DOHH2 (cell line): ENCODE measurements at regions not wholly inside any gene's neighbourhood (a gene's known extent, or its start where the extent isn't known, plus 50 kb on each side); places are given as distances from the start of the nearest gene placed in this dataset.

Source experiments
- H3F3A ChIP-seq: fragments of 200-600 bp; sonication (generic), shearing (Covaris generic); 2 replicates; pipeline ENCODE4 v1.6.0; 2016; ENCODE audit warnings: antibody characterized with exemption, mild to moderate bottlenecking; ENCODE audit not compliant: control insufficient read depth, insufficient read depth
- H3K27ac ChIP-seq: fragments of 200-600 bp; sonication (generic); 2 replicates; pipeline ENCODE4 v1.5.1; 2014; ENCODE audit warnings: low read depth, mild to moderate bottlenecking, low read length, moderate library complexity
- H3K27me3 ChIP-seq: fragments of 200-600 bp; sonication (generic); 2 replicates; pipeline ENCODE4 v1.6.1; 2014; ENCODE audit warnings: mild to moderate bottlenecking, low read length, mixed read lengths; ENCODE audit not compliant: control insufficient read depth
- H3K36me3 ChIP-seq: fragments of 200-600 bp; sonication (generic); 2 replicates; pipeline ENCODE4 v1.6.1; 2014; ENCODE audit warnings: mild to moderate bottlenecking, low read length, moderate library complexity, mixed read lengths; ENCODE audit not compliant: control insufficient read depth
- H3K4me1 ChIP-seq: fragments of 200-600 bp; sonication (generic); 2 replicates; pipeline ENCODE4 v1.6.1; 2014; ENCODE audit warnings: mild to moderate bottlenecking, low read length, mixed read lengths; ENCODE audit not compliant: control insufficient read depth
- H3K4me2 ChIP-seq: fragments of 200-600 bp; sonication (generic); 2 replicates; pipeline ENCODE4 v1.6.0; 2014; ENCODE audit warnings: mild to moderate bottlenecking, low read length, moderate library complexity
- H3K4me3 ChIP-seq: fragments of 200-600 bp; sonication (generic); 2 replicates; pipeline ENCODE4 v1.5.1; 2014; ENCODE audit warnings: mild to moderate bottlenecking, low read length, mixed read lengths
- H3K79me2 ChIP-seq: fragments of 200-600 bp; sonication (generic); 2 replicates; pipeline ENCODE4 v1.6.1; 2014; ENCODE audit warnings: mild to moderate bottlenecking, low read length, mixed read lengths; ENCODE audit not compliant: control insufficient read depth
- H3K9me2 ChIP-seq: fragments of 200-600 bp; sonication (generic); replicated peaks from 2 replicates; pipeline ENCODE4 v1.6.1; 2014; ENCODE audit warnings: mild to moderate bottlenecking, low read length, mixed read lengths; ENCODE audit not compliant: control insufficient read depth
- H3K9me3 ChIP-seq: fragments of 200-600 bp; sonication (generic); 2 replicates; pipeline ENCODE4 v1.6.1; 2014; ENCODE audit warnings: antibody characterized with exemption, low read length, mixed read lengths; ENCODE audit not compliant: control insufficient read depth, insufficient read depth
- H4K20me1 ChIP-seq: fragments of 200-600 bp; sonication (generic); 2 replicates; pipeline ENCODE4 v1.6.0; 2014; ENCODE audit warnings: low read depth, mild to moderate bottlenecking, antibody characterized with exemption, low read length, moderate library complexity; ENCODE audit not compliant: control insufficient read depth, insufficient read depth
- EZH2phosphoT487 ChIP-seq: fragments of 200-600 bp; sonication (generic); IDR thresholded peaks from 2 replicates; pipeline ENCODE4 v1.6.1; 2017; ENCODE audit warnings: borderline replicate concordance, mild to moderate bottlenecking, antibody characterized with exemption, low read length, moderate library complexity, mixed read lengths
- TF ChIP-seq, protein P1 (sequence below): fragments of 200-600 bp; sonication (generic); IDR thresholded peaks from one replicate; pipeline ENCODE4 v1.5.1; 2014; ENCODE audit warnings: antibody characterized with exemption, mild to moderate bottlenecking, low read depth, low read length; ENCODE audit not compliant: poor library complexity, severe bottlenecking

DNA sequence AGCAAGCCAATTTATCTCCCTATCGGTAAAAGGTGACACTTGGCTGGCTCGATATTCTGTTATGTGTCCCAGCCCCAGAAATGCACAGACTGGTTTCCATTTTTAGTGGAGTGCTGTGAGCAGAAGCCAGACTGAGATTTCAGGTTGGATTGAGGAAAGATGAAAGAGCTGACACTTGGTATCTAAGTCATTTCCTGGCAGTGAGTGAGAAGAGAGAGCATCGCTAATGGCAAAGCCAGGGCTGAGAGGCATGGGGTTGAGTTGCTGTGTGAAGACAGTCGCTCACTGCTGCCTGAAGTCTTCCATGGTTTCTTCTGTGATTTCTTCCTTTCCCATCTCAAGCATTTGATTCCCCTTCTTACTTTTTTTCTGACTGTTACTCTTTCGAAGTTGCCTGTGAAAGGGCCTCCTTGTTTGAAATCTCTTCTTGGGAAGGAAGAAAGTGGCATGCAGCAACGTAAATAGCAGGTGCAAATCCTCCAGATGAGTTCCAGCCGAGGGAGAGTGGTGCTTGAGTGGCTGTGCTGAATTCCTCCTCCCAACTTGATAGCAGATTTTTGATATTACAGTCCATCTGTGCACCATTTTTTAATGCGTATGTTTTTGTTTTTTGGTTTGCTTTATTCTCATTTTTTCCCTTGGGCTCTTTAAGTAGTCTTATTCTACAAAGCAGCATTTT lies 109.2 kb upstream of the LIMCH1 start:
- no peak overlapping the region for H3K4me2 ChIP-seq
- no peaks in the 10 kb centered on the region for H3K4me1 ChIP-seq
- no peaks in the 10 kb centered on the region for H3K9me2 ChIP-seq
- TF ChIP-seq EZH2phosphoT487: no peak
- TF ChIP-seq, protein P1, sequence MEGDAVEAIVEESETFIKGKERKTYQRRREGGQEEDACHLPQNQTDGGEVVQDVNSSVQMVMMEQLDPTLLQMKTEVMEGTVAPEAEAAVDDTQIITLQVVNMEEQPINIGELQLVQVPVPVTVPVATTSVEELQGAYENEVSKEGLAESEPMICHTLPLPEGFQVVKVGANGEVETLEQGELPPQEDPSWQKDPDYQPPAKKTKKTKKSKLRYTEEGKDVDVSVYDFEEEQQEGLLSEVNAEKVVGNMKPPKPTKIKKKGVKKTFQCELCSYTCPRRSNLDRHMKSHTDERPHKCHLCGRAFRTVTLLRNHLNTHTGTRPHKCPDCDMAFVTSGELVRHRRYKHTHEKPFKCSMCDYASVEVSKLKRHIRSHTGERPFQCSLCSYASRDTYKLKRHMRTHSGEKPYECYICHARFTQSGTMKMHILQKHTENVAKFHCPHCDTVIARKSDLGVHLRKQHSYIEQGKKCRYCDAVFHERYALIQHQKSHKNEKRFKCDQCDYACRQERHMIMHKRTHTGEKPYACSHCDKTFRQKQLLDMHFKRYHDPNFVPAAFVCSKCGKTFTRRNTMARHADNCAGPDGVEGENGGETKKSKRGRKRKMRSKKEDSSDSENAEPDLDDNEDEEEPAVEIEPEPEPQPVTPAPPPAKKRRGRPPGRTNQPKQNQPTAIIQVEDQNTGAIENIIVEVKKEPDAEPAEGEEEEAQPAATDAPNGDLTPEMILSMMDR: no peak
- H3K36me3 ChIP-seq: no peaks in the 10 kb centered on the region
- no peaks in the 10 kb centered on the region for H3K79me2 ChIP-seq
- no peak overlapping the region for H3K4me3 ChIP-seq
- H3K27me3 ChIP-seq: peaks cover 8% of the 10 kb centered on the region; the same call in 1 of the 2 replicates
- no peaks in the 10 kb centered on the region for H3F3A ChIP-seq
- no peaks in the 10 kb centered on the region for H3K9me3 ChIP-seq
- H4K20me1 ChIP-seq: no peaks in the 10 kb centered on the region
- no peak overlapping the region for H3K27ac ChIP-seq

DNA sequence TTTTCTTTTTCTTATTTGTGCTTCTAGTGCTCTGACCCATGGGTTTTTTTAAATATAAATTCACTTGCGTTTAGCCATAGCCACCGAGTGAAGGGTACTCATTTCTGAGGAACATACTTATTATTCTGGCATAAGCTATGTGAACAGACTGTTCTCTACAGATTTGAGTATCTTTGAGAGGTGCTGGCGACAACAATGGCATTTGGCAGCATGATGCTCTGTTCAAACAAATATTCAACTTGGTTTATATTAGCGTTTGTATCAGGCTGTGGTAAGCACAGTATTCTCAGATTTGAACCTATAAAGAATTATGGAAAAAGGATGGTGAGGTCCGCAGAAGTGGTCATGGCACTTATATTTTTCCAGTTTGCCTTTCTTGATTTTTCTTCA lies 108.7 kb upstream of the LIMCH1 start:
- no peak overlapping the region for H3K27ac ChIP-seq
- H3K9me3 ChIP-seq: no peaks in the 10 kb centered on the region
- no peak for TF ChIP-seq EZH2phosphoT487
- TF ChIP-seq, protein P1: no peak
- H3K27me3 ChIP-seq: peaks cover 8% of the 10 kb centered on the region; the same call in 1 of the 2 replicates
- no peaks in the 10 kb centered on the region for H3K79me2 ChIP-seq
- H3K36me3 ChIP-seq: no peaks in the 10 kb centered on the region
- no peaks in the 10 kb centered on the region for H4K20me1 ChIP-seq
- no peaks in the 10 kb centered on the region for H3K4me1 ChIP-seq
- H3K4me3 ChIP-seq: no peak overlapping the region
- H3K9me2 ChIP-seq: no peaks in the 10 kb centered on the region
- no peak overlapping the region for H3K4me2 ChIP-seq
- no peaks in the 10 kb centered on the region for H3F3A ChIP-seq

DNA sequence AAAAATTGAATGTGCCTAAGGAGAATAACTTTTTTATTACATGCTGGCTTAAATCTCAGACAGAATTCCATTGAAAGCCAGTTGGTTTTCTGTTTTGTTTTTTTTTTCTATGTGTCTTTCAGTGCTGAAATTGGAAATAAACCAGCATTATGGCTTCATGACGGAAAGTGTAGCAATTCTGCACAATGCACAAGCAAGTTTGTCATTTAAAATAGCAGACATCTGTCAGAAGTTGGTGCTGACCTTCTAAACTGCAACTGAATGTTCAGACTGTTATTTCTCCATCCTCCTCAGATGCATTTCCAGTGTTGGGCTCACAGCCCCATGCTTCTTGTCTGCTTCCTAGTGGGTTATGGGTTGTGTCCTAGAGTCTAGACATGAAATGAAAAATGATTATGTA lies 107.2 kb upstream of the LIMCH1 start:
- Histone ChIP-seq H3K9me3 (no peaks in the 10 kb centered on the region), H3K36me3 (no peaks in the 10 kb centered on the region), H4K20me1 (no peaks in the 10 kb centered on the region), H3K27ac (no peak overlapping the region), H3K9me2 (no peaks in the 10 kb centered on the region), H3K4me3 (no peak overlapping the region), H3F3A (no peaks in the 10 kb centered on the region), H3K79me2 (no peaks in the 10 kb centered on the region), H3K4me1 (no peaks in the 10 kb centered on the region), H3K4me2 (no peak overlapping the region), H3K27me3 (peaks cover 8% of the 10 kb centered on the region; the same call in 1 of the 2 replicates)
- no peak for TF ChIP-seq EZH2phosphoT487
- TF ChIP-seq, protein P1: no peak
